GM12878 (cell line): ENCODE measurements at regions not wholly inside any gene's neighbourhood (a gene's known extent, or its start where the extent isn't known, plus 50 kb on each side); places are given as distances from the start of the nearest gene placed in this dataset.

ENCODE experiments used
- ATAC-seq: fragments of 200-7000 bp; cut with Tn5 transposase; 3 replicates; pipeline ENCODE4 v1.9.1; 2020; ENCODE audit warnings: mild to moderate bottlenecking, moderate library complexity
- BruUV-seq: library from RNA; stranded (reverse); fragments of 400-500 nt; replicated peaks from 2 replicates; lab custom pipeline; 2021; lab: Mats Ljungman, UMichigan
- CTCF ChIA-PET: fragments of 300-600 bp; sonication (Branson Sonifier 250); formaldehyde crosslinking; extraction: SDS; loops from one replicate; lab custom pipeline; 2021; ENCODE audit warnings: inconsistent platforms; lab: Yijun Ruan, JAX
- POLR2A ChIA-PET: fragments of 350-600 bp; formaldehyde crosslinking; extraction: SDS; loops from one replicate; lab custom pipeline; 2021; ENCODE audit warnings: inconsistent platforms; lab: Charles Lee
- RAD21 ChIA-PET: fragments of 300-600 bp; sonication (Branson Sonifier 250); formaldehyde crosslinking; loops from one replicate; lab custom pipeline; 2023; ENCODE audit warnings: antibody characterized with exemption; ENCODE audit not compliant: unreplicated experiment; lab: Charles Lee
- SMC1A ChIA-PET: fragments of 300-600 bp; sonication (Branson Sonifier 250); formaldehyde crosslinking; loops from one replicate; lab custom pipeline; 2023; ENCODE audit not compliant: unreplicated experiment, uncharacterized antibody; lab: Charles Lee
- DNase-seq: peaks from one replicate; pipeline ENCODE4 v3.0.0-alpha.2; 2011; ENCODE audit warnings: low read depth, low spot score
- FAIRE-seq: peaks from 3 replicates; lab custom pipeline; 2011; peaks lifted over from hg19 to GRCh38; lab: Jason Lieb, UNC
- H2AFZ ChIP-seq: 2 replicates; pipeline ENCODE4 v1.6.0; 2011; ENCODE audit warnings: low read depth, low read length, control low read depth; ENCODE audit not compliant: control insufficient read depth
- H3K27ac ChIP-seq: 2 replicates; pipeline ENCODE4 v1.5.1; 2011; ENCODE audit warnings: control low read depth; ENCODE audit not compliant: control insufficient read depth, insufficient read depth
- H3K27me3 ChIP-seq, 2 experiments: replicated peaks in 1 of 2; 2 replicates each; pipeline versions ENCODE4 v1.6.0 to v1.6.1; 2011; ENCODE audit warnings: low read length in 1 of 2; ENCODE audit not compliant: control insufficient read depth in 2 of 2, insufficient read depth in 2 of 2
- H3K36me3 ChIP-seq, 2 experiments: 2 replicates each; pipeline ENCODE4 v1.5.1; 2011; ENCODE audit warnings: low read length in 1 of 2; ENCODE audit not compliant: control insufficient read depth in 2 of 2, insufficient read depth in 2 of 2
- H3K4me1 ChIP-seq: 2 replicates; pipeline ENCODE4 v1.6.1; 2011; ENCODE audit warnings: mild to moderate bottlenecking, low read length, moderate library complexity, mixed read lengths; ENCODE audit not compliant: control insufficient read depth, insufficient read depth
- H3K4me2 ChIP-seq: 2 replicates; pipeline ENCODE4 v1.6.0; 2011; ENCODE audit warnings: control low read depth; ENCODE audit not compliant: control insufficient read depth, insufficient read depth
- H3K4me3 ChIP-seq: fragments of 200-600 bp; sonication (generic); 2 replicates; pipeline ENCODE4 v1.5.1; 2016
- H3K79me2 ChIP-seq: 2 replicates; pipeline ENCODE4 v1.6.0; 2011; ENCODE audit warnings: low read length; ENCODE audit not compliant: control insufficient read depth, insufficient read depth
- H3K9ac ChIP-seq: 2 replicates; pipeline ENCODE4 v1.8.0; 2011; ENCODE audit warnings: low read length, control low read depth, mixed read lengths; ENCODE audit not compliant: control insufficient read depth, insufficient read depth
- H3K9me3 ChIP-seq: replicated peaks from 3 replicates; pipeline ENCODE4 v1.5.1; 2011; ENCODE audit warnings: mild to moderate bottlenecking, low read length; ENCODE audit not compliant: control insufficient read depth, insufficient read depth
- H4K20me1 ChIP-seq: 2 replicates; pipeline ENCODE4 v1.6.0; 2011; ENCODE audit not compliant: control insufficient read depth, insufficient read depth
- IKZF1 ChIP-seq: fragments of 450-650 bp; conservative IDR thresholded peaks from 2 replicates; pipeline ENCODE4 v1.6.1; 2017; ENCODE audit warnings: antibody characterized with exemption, mild to moderate bottlenecking
- IRF4 ChIP-seq: IDR thresholded peaks from 2 replicates; pipeline ENCODE4 v1.6.1; 2011; ENCODE audit warnings: low read depth, low read length
- NFYA ChIP-seq: IDR thresholded peaks from 2 replicates; pipeline ENCODE4 v1.6.1; 2011; ENCODE audit warnings: low read depth, mild to moderate bottlenecking, low read length, improper control_type of control experiment, borderline replicate concordance
- SIX5 ChIP-seq: IDR thresholded peaks from 2 replicates; pipeline ENCODE4 v1.6.1; 2011; ENCODE audit warnings: mild to moderate bottlenecking, low read depth, low read length, moderate library complexity; ENCODE audit not compliant: severe bottlenecking
- TBL1XR1 ChIP-seq: IDR thresholded peaks from 2 replicates; pipeline ENCODE4 v1.6.1; 2012; ENCODE audit warnings: low read depth, low read length, improper control_type of control experiment
- ZNF24 ChIP-seq: fragments of 450-650 bp; IDR thresholded peaks from 2 replicates; pipeline ENCODE4 v1.6.1; 2017; ENCODE audit warnings: antibody characterized with exemption, mild to moderate bottlenecking
- ZSCAN29 ChIP-seq: fragments of 450-650 bp; IDR thresholded peaks from 2 replicates; pipeline ENCODE4 v1.6.1; 2017; ENCODE audit warnings: mild to moderate bottlenecking, moderate library complexity
- in situ Hi-C: fragments of 300-500 bp; cut with MboI; formaldehyde crosslinking; loops from 9 replicates; pipeline ENCODE4 v1.14.3; 2018; ENCODE audit warnings: mixed read lengths
- intact Hi-C: fragments of 100-400 bp; cut with micrococcal nuclease; formaldehyde crosslinking; loops from one replicate; pipeline ENCODE4 v1.14.2; 2022; ENCODE audit not compliant: unreplicated experiment
- TF ChIP-seq, protein P1 (sequence below): IDR thresholded peaks from 2 replicates; pipeline ENCODE4 v1.6.1; 2011; ENCODE audit warnings: borderline replicate concordance, low read depth, mild to moderate bottlenecking, moderate library complexity, mixed read lengths, low read length; ENCODE audit not compliant: insufficient read depth; ENCODE audit errors: extremely low read length
- TF ChIP-seq, protein P2 (sequence below): fragments of 150-350 bp; IDR thresholded peaks from 2 replicates; pipeline ENCODE4 v1.6.1; 2014; ENCODE audit warnings: mild to moderate bottlenecking, low read depth, low read length
- TF ChIP-seq, protein P3 (sequence below): fragments of 450-650 bp; IDR thresholded peaks from 2 replicates; pipeline ENCODE4 v1.6.1; 2018; ENCODE audit warnings: borderline replicate concordance, mild to moderate bottlenecking; ENCODE audit not compliant: partially characterized antibody
- TF ChIP-seq, protein P4 (sequence below): fragments of 450-650 bp; IDR thresholded peaks from 2 replicates; pipeline ENCODE4 v1.6.1; 2017; ENCODE audit warnings: mild to moderate bottlenecking, moderate library complexity

DNA sequence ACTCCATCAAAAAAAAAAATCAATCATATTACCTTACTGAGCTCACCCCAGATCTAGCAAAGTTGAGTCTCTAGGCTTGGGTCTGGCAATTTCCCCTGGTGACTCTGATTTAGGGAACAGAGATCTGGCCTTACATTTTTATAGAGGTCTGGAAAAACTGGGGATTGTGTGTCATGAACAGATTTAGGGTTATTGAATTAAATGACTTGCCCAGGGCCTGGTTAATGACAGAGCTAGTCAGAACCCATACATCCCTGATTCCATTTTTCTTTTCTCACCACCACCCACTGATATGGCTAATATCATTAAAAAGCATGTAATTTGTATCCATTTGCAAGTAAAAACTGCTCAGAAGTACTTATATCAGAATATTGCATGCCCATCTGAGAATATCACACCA, 163.4 kb upstream of the OGFRL1 start:
- no peaks in the 10 kb centered on the region for H4K20me1 ChIP-seq
- no peaks in the 10 kb centered on the region for H3K4me1 ChIP-seq
- ChIA-PET POLR2A (no interaction called here), RAD21 (no interaction called here), SMC1A (interaction anchor here (0.6 to 1.1 kb wide), 2 partner anchors 12 to 65 kb away, joined by 3 read pairs; no protein-coding TSS in a partner anchor), CTCF (no interaction called here)
- no peaks in the 10 kb centered on the region for H3K36me3 ChIP-seq
- no peak for FAIRE-seq
- H3K4me2 ChIP-seq: no peak overlapping the region
- no peaks in the 10 kb centered on the region for H3K9me3 ChIP-seq
- no peaks in the 10 kb centered on the region for H3K79me2 ChIP-seq
- no peak overlapping the region for H3K4me3 ChIP-seq
- H3K27ac ChIP-seq: no peak overlapping the region
- in situ Hi-C loops: no loop called here
- no peak overlapping the region for H3K9ac ChIP-seq
- ATAC-seq: no peak
- no peak for DNase-seq
- H3K27me3 ChIP-seq: no peaks in the 10 kb centered on the region
- TF ChIP-seq, protein P1, sequence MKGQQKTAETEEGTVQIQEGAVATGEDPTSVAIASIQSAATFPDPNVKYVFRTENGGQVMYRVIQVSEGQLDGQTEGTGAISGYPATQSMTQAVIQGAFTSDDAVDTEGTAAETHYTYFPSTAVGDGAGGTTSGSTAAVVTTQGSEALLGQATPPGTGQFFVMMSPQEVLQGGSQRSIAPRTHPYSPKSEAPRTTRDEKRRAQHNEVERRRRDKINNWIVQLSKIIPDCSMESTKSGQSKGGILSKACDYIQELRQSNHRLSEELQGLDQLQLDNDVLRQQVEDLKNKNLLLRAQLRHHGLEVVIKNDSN: no peak
- TF ChIP-seq ZSCAN29: no peak
- no peak for TF ChIP-seq ZNF24
- TF ChIP-seq, protein P2, sequence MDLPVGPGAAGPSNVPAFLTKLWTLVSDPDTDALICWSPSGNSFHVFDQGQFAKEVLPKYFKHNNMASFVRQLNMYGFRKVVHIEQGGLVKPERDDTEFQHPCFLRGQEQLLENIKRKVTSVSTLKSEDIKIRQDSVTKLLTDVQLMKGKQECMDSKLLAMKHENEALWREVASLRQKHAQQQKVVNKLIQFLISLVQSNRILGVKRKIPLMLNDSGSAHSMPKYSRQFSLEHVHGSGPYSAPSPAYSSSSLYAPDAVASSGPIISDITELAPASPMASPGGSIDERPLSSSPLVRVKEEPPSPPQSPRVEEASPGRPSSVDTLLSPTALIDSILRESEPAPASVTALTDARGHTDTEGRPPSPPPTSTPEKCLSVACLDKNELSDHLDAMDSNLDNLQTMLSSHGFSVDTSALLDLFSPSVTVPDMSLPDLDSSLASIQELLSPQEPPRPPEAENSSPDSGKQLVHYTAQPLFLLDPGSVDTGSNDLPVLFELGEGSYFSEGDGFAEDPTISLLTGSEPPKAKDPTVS: no peak
- no peak for TF ChIP-seq SIX5
- TF ChIP-seq, protein P3, sequence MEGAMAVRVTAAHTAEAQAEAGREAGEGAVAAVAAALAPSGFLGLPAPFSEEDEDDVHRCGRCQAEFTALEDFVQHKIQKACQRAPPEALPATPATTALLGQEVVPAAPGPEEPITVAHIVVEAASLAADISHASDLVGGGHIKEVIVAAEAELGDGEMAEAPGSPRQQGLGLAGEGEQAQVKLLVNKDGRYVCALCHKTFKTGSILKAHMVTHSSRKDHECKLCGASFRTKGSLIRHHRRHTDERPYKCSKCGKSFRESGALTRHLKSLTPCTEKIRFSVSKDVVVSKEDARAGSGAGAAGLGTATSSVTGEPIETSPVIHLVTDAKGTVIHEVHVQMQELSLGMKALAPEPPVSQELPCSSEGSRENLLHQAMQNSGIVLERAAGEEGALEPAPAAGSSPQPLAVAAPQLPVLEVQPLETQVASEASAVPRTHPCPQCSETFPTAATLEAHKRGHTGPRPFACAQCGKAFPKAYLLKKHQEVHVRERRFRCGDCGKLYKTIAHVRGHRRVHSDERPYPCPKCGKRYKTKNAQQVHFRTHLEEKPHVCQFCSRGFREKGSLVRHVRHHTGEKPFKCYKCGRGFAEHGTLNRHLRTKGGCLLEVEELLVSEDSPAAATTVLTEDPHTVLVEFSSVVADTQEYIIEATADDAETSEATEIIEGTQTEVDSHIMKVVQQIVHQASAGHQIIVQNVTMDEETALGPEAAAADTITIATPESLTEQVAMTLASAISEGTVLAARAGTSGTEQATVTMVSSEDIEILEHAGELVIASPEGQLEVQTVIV: no peak
- TF ChIP-seq TBL1XR1: no peak
- no peak for TF ChIP-seq IRF4
- TF ChIP-seq IKZF1: no peak
- no peak for TF ChIP-seq NFYA
- TF ChIP-seq, protein P4, sequence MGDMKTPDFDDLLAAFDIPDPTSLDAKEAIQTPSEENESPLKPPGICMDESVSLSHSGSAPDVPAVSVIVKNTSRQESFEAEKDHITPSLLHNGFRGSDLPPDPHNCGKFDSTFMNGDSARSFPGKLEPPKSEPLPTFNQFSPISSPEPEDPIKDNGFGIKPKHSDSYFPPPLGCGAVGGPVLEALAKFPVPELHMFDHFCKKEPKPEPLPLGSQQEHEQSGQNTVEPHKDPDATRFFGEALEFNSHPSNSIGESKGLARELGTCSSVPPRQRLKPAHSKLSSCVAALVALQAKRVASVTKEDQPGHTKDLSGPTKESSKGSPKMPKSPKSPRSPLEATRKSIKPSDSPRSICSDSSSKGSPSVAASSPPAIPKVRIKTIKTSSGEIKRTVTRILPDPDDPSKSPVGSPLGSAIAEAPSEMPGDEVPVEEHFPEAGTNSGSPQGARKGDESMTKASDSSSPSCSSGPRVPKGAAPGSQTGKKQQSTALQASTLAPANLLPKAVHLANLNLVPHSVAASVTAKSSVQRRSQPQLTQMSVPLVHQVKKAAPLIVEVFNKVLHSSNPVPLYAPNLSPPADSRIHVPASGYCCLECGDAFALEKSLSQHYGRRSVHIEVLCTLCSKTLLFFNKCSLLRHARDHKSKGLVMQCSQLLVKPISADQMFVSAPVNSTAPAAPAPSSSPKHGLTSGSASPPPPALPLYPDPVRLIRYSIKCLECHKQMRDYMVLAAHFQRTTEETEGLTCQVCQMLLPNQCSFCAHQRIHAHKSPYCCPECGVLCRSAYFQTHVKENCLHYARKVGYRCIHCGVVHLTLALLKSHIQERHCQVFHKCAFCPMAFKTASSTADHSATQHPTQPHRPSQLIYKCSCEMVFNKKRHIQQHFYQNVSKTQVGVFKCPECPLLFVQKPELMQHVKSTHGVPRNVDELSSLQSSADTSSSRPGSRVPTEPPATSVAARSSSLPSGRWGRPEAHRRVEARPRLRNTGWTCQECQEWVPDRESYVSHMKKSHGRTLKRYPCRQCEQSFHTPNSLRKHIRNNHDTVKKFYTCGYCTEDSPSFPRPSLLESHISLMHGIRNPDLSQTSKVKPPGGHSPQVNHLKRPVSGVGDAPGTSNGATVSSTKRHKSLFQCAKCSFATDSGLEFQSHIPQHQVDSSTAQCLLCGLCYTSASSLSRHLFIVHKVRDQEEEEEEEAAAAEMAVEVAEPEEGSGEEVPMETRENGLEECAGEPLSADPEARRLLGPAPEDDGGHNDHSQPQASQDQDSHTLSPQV: no peak
- intact Hi-C loops: no loop called here
- BruUV-seq: no TSS peak
- H2AFZ ChIP-seq: no peak overlapping the region
